K562 (cell line): ENCODE measurements at regions not wholly inside any gene's neighbourhood (a gene's known extent, or its start where the extent isn't known, plus 50 kb on each side); places are given as distances from the start of the nearest gene placed in this dataset.

Source experiments
- ATAC-seq: fragments of 200-7000 bp; cut with Tn5 transposase; 3 replicates; pipeline ENCODE4 v1.9.1; 2020; ENCODE audit warnings: moderate library complexity
- BruUV-seq: library from RNA; stranded (reverse); fragments of 400-500 nt; replicated peaks from 2 replicates; lab custom pipeline; 2021; lab: Mats Ljungman, UMichigan
- CTCF ChIA-PET: fragments of 300-600 bp; formaldehyde crosslinking; extraction: SDS; loops from one replicate; lab custom pipeline; 2021; ENCODE audit warnings: low intra/inter-chr PET ratio; lab: Yijun Ruan, JAX
- POLR2A ChIA-PET: fragments of 300-600, 350-650 bp; sonication (Branson Sonifier 250); formaldehyde crosslinking; extraction: SDS; loops from one replicate; lab custom pipeline; 2021; ENCODE audit warnings: antibody characterized with exemption, inconsistent platforms; lab: Yijun Ruan, JAX
- DNase-seq, 4 experiments: peaks; one replicate each; pipeline versions ENCODE4 v3.0.0 to v3.0.0-alpha.2; 2011 to 2018; ENCODE audit warnings: low spot score in 3 of 4, mixed read lengths in 3 of 4; ENCODE audit errors: extremely low read depth in 1 of 4
- FAIRE-seq: peaks from 2 replicates; lab custom pipeline; 2011; peaks lifted over from hg19 to GRCh38; lab: Jason Lieb, UNC
- H2AFZ ChIP-seq: 2 replicates; pipeline ENCODE4 v1.6.0; 2011; ENCODE audit warnings: low read depth, low read length, control low read depth, inconsistent platforms
- H3K27ac ChIP-seq: fragments of 200-600 bp; 3 replicates; pipeline ENCODE4 v1.8.0; 2011; ENCODE audit warnings: low read depth, mild to moderate bottlenecking, control low read depth, inconsistent platforms, low read length, moderate library complexity, mixed read lengths; ENCODE audit errors: extremely low read depth
- H3K27me3 ChIP-seq, 2 experiments: fragments of 300-600 bp in 1 of 2; 2 replicates in 1 of 2; 3 replicates in 1 of 2; pipeline versions ENCODE4 v1.6.0 to v1.8.0; 2011; ENCODE audit warnings: inconsistent platforms in 2 of 2, low read length in 2 of 2, mild to moderate bottlenecking in 1 of 2, mixed read lengths in 1 of 2, moderate library complexity in 1 of 2; ENCODE audit not compliant: control insufficient read depth in 2 of 2, insufficient read depth in 2 of 2
- H3K36me3 ChIP-seq: fragments of 300-600 bp; 3 replicates; pipeline ENCODE4 v1.8.0; 2011; ENCODE audit warnings: mild to moderate bottlenecking, low read length, inconsistent platforms; ENCODE audit not compliant: control insufficient read depth, insufficient read depth
- H3K4me1 ChIP-seq, 2 experiments: fragments of 200-600 bp in 1 of 2; replicated peaks in 1 of 2; 2 replicates in 1 of 2; 3 replicates in 1 of 2; pipeline versions ENCODE4 v1.5.1 to v1.8.0; 2011; ENCODE audit warnings: inconsistent platforms in 2 of 2, low read length in 2 of 2, mild to moderate bottlenecking in 1 of 2, mixed read lengths in 1 of 2, moderate library complexity in 1 of 2; ENCODE audit not compliant: control insufficient read depth in 2 of 2, insufficient read depth in 2 of 2
- H3K4me2 ChIP-seq: 2 replicates; pipeline ENCODE4 v1.6.1; 2011; ENCODE audit warnings: low read length, control low read depth, inconsistent platforms, mixed read lengths; ENCODE audit not compliant: insufficient read depth
- H3K4me3 ChIP-seq: fragments of 200-600 bp; sonication (generic), shearing (Covaris generic); 2 replicates; pipeline ENCODE4 v1.5.1; 2016; ENCODE audit warnings: control low read depth, inconsistent platforms
- H3K79me2 ChIP-seq: fragments of 200-600 bp; 3 replicates; pipeline ENCODE4 v1.8.0; 2011; ENCODE audit warnings: low read length, inconsistent platforms; ENCODE audit not compliant: control insufficient read depth, insufficient read depth
- H3K9ac ChIP-seq, 2 experiments: 2 replicates each; pipeline versions ENCODE4 v1.6.0 to v1.6.1; 2011; ENCODE audit warnings: low read depth in 2 of 2, low read length in 2 of 2, control low read depth in 1 of 2, inconsistent platforms in 1 of 2, mild to moderate bottlenecking in 1 of 2, mixed read lengths in 1 of 2; ENCODE audit not compliant: insufficient read depth in 1 of 2
- H3K9me1 ChIP-seq: one replicate; pipeline ENCODE4 v1.6.0; 2011; ENCODE audit warnings: inconsistent platforms, mild to moderate bottlenecking, low read length, moderate library complexity; ENCODE audit not compliant: control insufficient read depth, insufficient read depth
- H3K9me3 ChIP-seq: replicated peaks from 2 replicates; pipeline ENCODE4 v1.5.1; 2011; ENCODE audit warnings: low read depth, low read length, inconsistent platforms; ENCODE audit not compliant: control insufficient read depth, insufficient read depth
- H4K20me1 ChIP-seq: replicated peaks from 2 replicates; pipeline ENCODE4 v1.6.1; 2011; ENCODE audit warnings: low read length, inconsistent platforms, mixed read lengths; ENCODE audit not compliant: control insufficient read depth, insufficient read depth
- CC2D1A ChIP-seq: fragments of 450-650 bp; IDR thresholded peaks from 2 replicates; pipeline ENCODE4 v1.6.1; 2017; ENCODE audit warnings: mild to moderate bottlenecking
- CHAMP1 ChIP-seq: fragments of 450-650 bp; IDR thresholded peaks from 2 replicates; pipeline ENCODE4 v1.6.1; 2016; ENCODE audit warnings: mild to moderate bottlenecking
- KAT8 ChIP-seq: fragments of 450-650 bp; IDR thresholded peaks from 2 replicates; pipeline ENCODE4 v1.6.1; 2016; ENCODE audit warnings: low read depth, mild to moderate bottlenecking
- MBD1 ChIP-seq: fragments of 250-450 bp; sonication (Bioruptor Pico); IDR thresholded peaks from 2 replicates; pipeline ENCODE4 v1.8.0; 2022; ENCODE audit warnings: inconsistent platforms
- SMARCE1 ChIP-seq: fragments of 450-650 bp; IDR thresholded peaks from 2 replicates; pipeline ENCODE4 v1.7.1; 2016; ENCODE audit warnings: mild to moderate bottlenecking
- ZEB2 ChIP-seq: fragments of 450-650 bp; IDR thresholded peaks from 2 replicates; pipeline ENCODE4 v1.6.1; 2016
- ZNF764 ChIP-seq: fragments of 250-450 bp; sonication (Bioruptor Pico); IDR thresholded peaks from 2 replicates; pipeline ENCODE4 v1.4.0; 2020; ENCODE audit warnings: low read depth, mild to moderate bottlenecking, moderate library complexity
- ZNF785 ChIP-seq: fragments of 250-450 bp; sonication (Bioruptor Pico); IDR thresholded peaks from 2 replicates; pipeline ENCODE4 v1.4.0; 2020; ENCODE audit warnings: mild to moderate bottlenecking
- in situ Hi-C: fragments of 300-500 bp; cut with MboI; formaldehyde crosslinking; loops from 4 replicates; pipeline ENCODE4 v1.15.0; 2018; ENCODE audit warnings: inconsistent platforms, mixed read lengths
- intact Hi-C: fragments of 100-400 bp; cut with micrococcal nuclease; formaldehyde crosslinking; loops from 2 replicates; pipeline ENCODE4 v1.14.2; 2022

DNA sequence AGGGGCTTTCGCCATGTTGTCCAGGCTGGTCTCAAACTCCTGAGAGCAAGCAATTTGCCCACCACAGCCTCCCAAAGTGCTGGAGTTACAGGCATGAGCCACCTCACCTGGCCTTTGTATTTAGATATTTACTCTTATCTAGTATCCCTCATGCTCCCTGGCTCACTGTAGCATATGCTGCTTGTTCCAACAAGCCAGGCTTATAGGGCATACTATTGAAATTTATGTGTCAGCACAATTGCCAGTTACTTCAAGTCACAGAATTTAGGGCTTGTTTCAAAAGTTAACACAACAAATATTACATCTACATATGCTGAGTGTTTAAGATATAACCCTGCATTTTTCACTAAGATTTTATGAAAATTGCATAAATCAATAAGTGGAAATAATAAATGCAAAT, 469.2 kb upstream of the ZNF608 start (continued):
- no peak for TF ChIP-seq MBD1 (CRISPR knock-in tag)

GRCh38 chr5:125219710-125220109, 473.3 kb upstream of the ZNF608 start:
- in situ Hi-C loops (no loop called here), intact Hi-C loops (no loop called here)
- H3K36me3 ChIP-seq = no peaks in the 10 kb centered on the region
- H3K4me3 ChIP-seq = no peak overlapping the region
- no peak overlapping the region for H3K27ac ChIP-seq
- no peak overlapping the region for H2AFZ ChIP-seq
- ATAC-seq (no peak), FAIRE-seq (no peak), DNase-seq (no peak)
- H3K9me3 ChIP-seq = no peaks in the 10 kb centered on the region
- no peaks in the 10 kb centered on the region for H4K20me1 ChIP-seq
- TF ChIP-seq ZNF785 (no peak), SMARCE1 (no peak), KAT8 (no peak), ZNF764 (CRISPR knock-in tag) (no peak), ZEB2 (no peak), CHAMP1 (no peak), CC2D1A (no peak)
- POLR2A ChIA-PET = no interaction called here
- no peaks in the 10 kb centered on the region for H3K79me2 ChIP-seq
- CTCF ChIA-PET = no interaction called here
- H3K9me1 ChIP-seq = no peaks in the 10 kb centered on the region
- no peaks in the 10 kb centered on the region for H3K4me1 ChIP-seq
- no peaks in the 10 kb centered on the region for H3K27me3 ChIP-seq
- no peak overlapping the region for H3K9ac ChIP-seq
- no TSS peak for BruUV-seq
- H3K4me2 ChIP-seq = no peak overlapping the region
